ENCODE measurements at regions not wholly inside any gene's neighbourhood (a gene's known extent, or its start where the extent isn't known, plus 50 kb on each side); places are given as distances from the start of the nearest gene placed in this dataset.

DNA sequence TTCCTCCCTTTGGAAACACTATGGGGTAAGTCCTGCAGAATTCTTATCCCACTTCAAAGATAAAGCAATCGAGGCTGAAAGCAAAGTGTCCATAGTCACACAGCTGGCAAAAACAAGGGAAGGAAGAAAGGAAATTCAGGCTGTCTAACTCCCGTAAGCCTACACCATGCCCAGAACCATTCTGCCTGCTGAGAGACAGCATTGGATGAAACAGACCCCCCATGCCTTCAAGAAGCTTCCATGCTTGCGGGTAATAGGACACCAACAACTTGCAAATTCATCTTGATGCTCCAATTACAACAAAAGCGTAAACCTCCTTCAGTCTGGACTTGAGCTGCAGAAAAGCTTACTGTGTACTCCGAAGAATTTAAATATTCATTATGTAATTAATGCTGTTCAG lies 181.1 kb upstream of the WWC1 start:
- TF ChIP-seq, protein P1, sequence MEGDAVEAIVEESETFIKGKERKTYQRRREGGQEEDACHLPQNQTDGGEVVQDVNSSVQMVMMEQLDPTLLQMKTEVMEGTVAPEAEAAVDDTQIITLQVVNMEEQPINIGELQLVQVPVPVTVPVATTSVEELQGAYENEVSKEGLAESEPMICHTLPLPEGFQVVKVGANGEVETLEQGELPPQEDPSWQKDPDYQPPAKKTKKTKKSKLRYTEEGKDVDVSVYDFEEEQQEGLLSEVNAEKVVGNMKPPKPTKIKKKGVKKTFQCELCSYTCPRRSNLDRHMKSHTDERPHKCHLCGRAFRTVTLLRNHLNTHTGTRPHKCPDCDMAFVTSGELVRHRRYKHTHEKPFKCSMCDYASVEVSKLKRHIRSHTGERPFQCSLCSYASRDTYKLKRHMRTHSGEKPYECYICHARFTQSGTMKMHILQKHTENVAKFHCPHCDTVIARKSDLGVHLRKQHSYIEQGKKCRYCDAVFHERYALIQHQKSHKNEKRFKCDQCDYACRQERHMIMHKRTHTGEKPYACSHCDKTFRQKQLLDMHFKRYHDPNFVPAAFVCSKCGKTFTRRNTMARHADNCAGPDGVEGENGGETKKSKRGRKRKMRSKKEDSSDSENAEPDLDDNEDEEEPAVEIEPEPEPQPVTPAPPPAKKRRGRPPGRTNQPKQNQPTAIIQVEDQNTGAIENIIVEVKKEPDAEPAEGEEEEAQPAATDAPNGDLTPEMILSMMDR (IDR thresholded peaks at IDR 0.05), result no peak
- TF ChIP-seq POLR2A (IDR thresholded peaks at IDR 0.05), result no peak
